ENCODE measurements at regions not wholly inside any gene's neighbourhood (a gene's known extent, or its start where the extent isn't known, plus 50 kb on each side); places are given as distances from the start of the nearest gene placed in this dataset.

- no peaks in the 10 kb centered on the region for H3K36me3 Mint-ChIP-seq (ENCODE audit: low read depth)
- intact Hi-C loops (cut with micrococcal nuclease), result no loop called here
- no peaks in the 10 kb centered on the region for H3K9me3 Mint-ChIP-seq
Measured at GRCh38 chr2:167386694-167387093, 498.4 kb downstream of the XIRP2 start.

GRCh38 chr2:167383610-167384194 lies 495.4 kb downstream of the XIRP2 start:
- Mint-ChIP-seq H3K27me3 (no peaks in the 10 kb centered on the region), H3K4me3 (no peak overlapping the region), H3K9me3 (no peaks in the 10 kb centered on the region), H3K36me3 (ENCODE audit: low read depth) (no peaks in the 10 kb centered on the region), H3K4me1 (ENCODE audit: low read depth) (no peaks in the 10 kb centered on the region), H3K27ac (no peak overlapping the region)
- intact Hi-C loops (cut with micrococcal nuclease), result no loop called here

More at GRCh38 chr2:167386694-167387093, 498.4 kb downstream of the XIRP2 start:
- Mint-ChIP-seq H3K27ac (no peak overlapping the region), H3K4me1 (ENCODE audit: low read depth) (no peaks in the 10 kb centered on the region), H3K27me3 (no peaks in the 10 kb centered on the region), H3K4me3 (no peak overlapping the region)

GRCh38 chr2:167381349-167381748 lies 493.1 kb downstream of the XIRP2 start:
- Mint-ChIP-seq H3K27ac (no peak overlapping the region), H3K27me3 (no peaks in the 10 kb centered on the region), H3K36me3 (ENCODE audit: low read depth) (no peaks in the 10 kb centered on the region), H3K4me3 (no peak overlapping the region), H3K9me3 (peaks cover 13% of the 10 kb centered on the region), H3K4me1 (ENCODE audit: low read depth) (no peaks in the 10 kb centered on the region)
- intact Hi-C loops (cut with micrococcal nuclease), result no loop called here

GRCh38 chr2:167380555-167380954 lies 492.3 kb downstream of the XIRP2 start:
- no peaks in the 10 kb centered on the region for H3K4me1 Mint-ChIP-seq (ENCODE audit: low read depth)
- no peaks in the 10 kb centered on the region for H3K27me3 Mint-ChIP-seq
- H3K4me3 Mint-ChIP-seq, result no peak overlapping the region
- intact Hi-C loops (cut with micrococcal nuclease), result no loop called here
- peaks cover 13% of the 10 kb centered on the region for H3K9me3 Mint-ChIP-seq
- no peak overlapping the region for H3K27ac Mint-ChIP-seq
- H3K36me3 Mint-ChIP-seq (ENCODE audit: low read depth), result no peaks in the 10 kb centered on the region

GRCh38 chr2:167380094-167380493 lies 491.8 kb downstream of the XIRP2 start:
- Mint-ChIP-seq H3K9me3 (peaks cover 13% of the 10 kb centered on the region), H3K4me3 (no peak overlapping the region), H3K27me3 (no peaks in the 10 kb centered on the region), H3K4me1 (ENCODE audit: low read depth) (no peaks in the 10 kb centered on the region), H3K36me3 (ENCODE audit: low read depth) (no peaks in the 10 kb centered on the region), H3K27ac (no peak overlapping the region)
- intact Hi-C loops (cut with micrococcal nuclease), result no loop called here

GRCh38 chr2:167369083-167369482 lies 480.8 kb downstream of the XIRP2 start:
- H3K27me3 Mint-ChIP-seq, result no peaks in the 10 kb centered on the region
- intact Hi-C loops (cut with micrococcal nuclease), result no loop called here
- no peak overlapping the region for H3K4me3 Mint-ChIP-seq
- no peaks in the 10 kb centered on the region for H3K36me3 Mint-ChIP-seq (ENCODE audit: low read depth)
- no peak overlapping the region for H3K27ac Mint-ChIP-seq
- H3K4me1 Mint-ChIP-seq (ENCODE audit: low read depth), result no peaks in the 10 kb centered on the region
- H3K9me3 Mint-ChIP-seq, result peaks cover 9% of the 10 kb centered on the region

- peaks cover 12% of the 10 kb centered on the region for H3K9me3 Mint-ChIP-seq
- no peak overlapping the region for H3K27ac Mint-ChIP-seq
- no peak overlapping the region for H3K4me3 Mint-ChIP-seq
- no peaks in the 10 kb centered on the region for H3K36me3 Mint-ChIP-seq (ENCODE audit: low read depth)
- no peaks in the 10 kb centered on the region for H3K4me1 Mint-ChIP-seq (ENCODE audit: low read depth)
- intact Hi-C loops (cut with micrococcal nuclease), result no loop called here
- no peaks in the 10 kb centered on the region for H3K27me3 Mint-ChIP-seq
Measured at GRCh38 chr2:167368371-167368770, 480.1 kb downstream of the XIRP2 start.

- Mint-ChIP-seq H3K9me3 (peaks cover 11% of the 10 kb centered on the region), H3K36me3 (ENCODE audit: low read depth) (no peaks in the 10 kb centered on the region), H3K4me1 (ENCODE audit: low read depth) (no peaks in the 10 kb centered on the region), H3K4me3 (no peak overlapping the region), H3K27me3 (no peaks in the 10 kb centered on the region), H3K27ac (no peak overlapping the region)
- intact Hi-C loops (cut with micrococcal nuclease), result no loop called here
Measured at GRCh38 chr2:167365216-167365615, 476.9 kb downstream of the XIRP2 start.

- H3K27me3 Mint-ChIP-seq, result no peaks in the 10 kb centered on the region
- H3K27ac Mint-ChIP-seq, result no peak overlapping the region
- no peak overlapping the region for H3K4me3 Mint-ChIP-seq
- H3K4me1 Mint-ChIP-seq (ENCODE audit: low read depth), result no peaks in the 10 kb centered on the region
- H3K9me3 Mint-ChIP-seq, result peaks cover 9% of the 10 kb centered on the region
- intact Hi-C loops (cut with micrococcal nuclease), result no loop called here
- H3K36me3 Mint-ChIP-seq (ENCODE audit: low read depth), result no peaks in the 10 kb centered on the region
Measured at GRCh38 chr2:167361426-167361825, 473.1 kb downstream of the XIRP2 start.

- no peak overlapping the region for H3K4me3 Mint-ChIP-seq
- intact Hi-C loops (cut with micrococcal nuclease), result no loop called here
- H3K36me3 Mint-ChIP-seq (ENCODE audit: low read depth), result no peaks in the 10 kb centered on the region
- no peak overlapping the region for H3K27ac Mint-ChIP-seq
- H3K27me3 Mint-ChIP-seq, result no peaks in the 10 kb centered on the region
- no peaks in the 10 kb centered on the region for H3K9me3 Mint-ChIP-seq
- no peaks in the 10 kb centered on the region for H3K4me1 Mint-ChIP-seq (ENCODE audit: low read depth)
Measured at GRCh38 chr2:167355821-167356220, 467.5 kb downstream of the XIRP2 start.

- no peak overlapping the region for H3K27ac Mint-ChIP-seq
Measured at GRCh38 chr2:167353605-167354280, 465.5 kb downstream of the XIRP2 start.

GRCh38 chr2:167345559-167345958 lies 457.3 kb downstream of the XIRP2 start:
- no peaks in the 10 kb centered on the region for H3K9me3 Mint-ChIP-seq
- H3K36me3 Mint-ChIP-seq (ENCODE audit: low read depth), result no peaks in the 10 kb centered on the region
- no peak overlapping the region for H3K4me3 Mint-ChIP-seq
- H3K27me3 Mint-ChIP-seq, result no peaks in the 10 kb centered on the region
- H3K4me1 Mint-ChIP-seq (ENCODE audit: low read depth), result no peaks in the 10 kb centered on the region
- no peak overlapping the region for H3K27ac Mint-ChIP-seq
- intact Hi-C loops (cut with micrococcal nuclease), result no loop called here

More at GRCh38 chr2:167353605-167354280, 465.5 kb downstream of the XIRP2 start:
- no peaks in the 10 kb centered on the region for H3K36me3 Mint-ChIP-seq (ENCODE audit: low read depth)
- no peak overlapping the region for H3K4me3 Mint-ChIP-seq
- no peaks in the 10 kb centered on the region for H3K27me3 Mint-ChIP-seq
- intact Hi-C loops (cut with micrococcal nuclease), result no loop called here
- no peaks in the 10 kb centered on the region for H3K4me1 Mint-ChIP-seq (ENCODE audit: low read depth)
- no peaks in the 10 kb centered on the region for H3K9me3 Mint-ChIP-seq

- intact Hi-C loops (cut with micrococcal nuclease), result no loop called here
- Mint-ChIP-seq H3K27ac (no peak overlapping the region), H3K4me1 (ENCODE audit: low read depth) (no peaks in the 10 kb centered on the region), H3K9me3 (no peaks in the 10 kb centered on the region), H3K36me3 (ENCODE audit: low read depth) (no peaks in the 10 kb centered on the region), H3K4me3 (no peak overlapping the region), H3K27me3 (no peaks in the 10 kb centered on the region)
Measured at GRCh38 chr2:167342769-167343168, 454.5 kb downstream of the XIRP2 start.

- Mint-ChIP-seq H3K27ac (no peak overlapping the region), H3K27me3 (no peaks in the 10 kb centered on the region), H3K9me3 (no peaks in the 10 kb centered on the region), H3K36me3 (ENCODE audit: low read depth) (no peaks in the 10 kb centered on the region), H3K4me3 (no peak overlapping the region), H3K4me1 (ENCODE audit: low read depth) (no peaks in the 10 kb centered on the region)
- intact Hi-C loops (cut with micrococcal nuclease), result no loop called here
Measured at GRCh38 chr2:167340322-167340721, 452.0 kb downstream of the XIRP2 start.

GRCh38 chr2:167336213-167336612 lies 447.9 kb downstream of the XIRP2 start:
- Mint-ChIP-seq H3K36me3 (ENCODE audit: low read depth) (no peaks in the 10 kb centered on the region), H3K27ac (no peak overlapping the region), H3K9me3 (no peaks in the 10 kb centered on the region), H3K27me3 (no peaks in the 10 kb centered on the region), H3K4me3 (no peak overlapping the region), H3K4me1 (ENCODE audit: low read depth) (no peaks in the 10 kb centered on the region)
- intact Hi-C loops (cut with micrococcal nuclease), result no loop called here

Measured in dendritic cell treated with granulocyte-macrophage colony-stimulating factor and Interleukin-4, amounts not matched to agents 40 ng/mL and 50 ng/mL, for 4 days (primary cell).